Fibroblast of pulmonary artery (primary cell): ENCODE measurements at regions not wholly inside any gene's neighbourhood (a gene's known extent, or its start where the extent isn't known, plus 50 kb on each side); places are given as distances from the start of the nearest gene placed in this dataset.
"Not testable (repeated sequence)": the region's sequence is repeated elsewhere in the genome, so short reads cannot be mapped to it uniquely, and the experiment has no call there.

Experiments used
- DNase-seq: peaks from one replicate; pipeline ENCODE4 v3.0.0-alpha.2; 2010; ENCODE audit warnings: low read depth
- H3K4me3 ChIP-seq: replicated peaks from 2 replicates; pipeline ENCODE4 v1.5.1; 2011; ENCODE audit warnings: low read depth, mild to moderate bottlenecking, control low read depth, low read length, moderate library complexity
- TF ChIP-seq, protein P1 (sequence below): IDR thresholded peaks from 2 replicates; pipeline ENCODE4 v1.5.1; 2011; ENCODE audit warnings: mild to moderate bottlenecking, control low read depth, low read length, inconsistent platforms; ENCODE audit errors: missing control alignments

DNA sequence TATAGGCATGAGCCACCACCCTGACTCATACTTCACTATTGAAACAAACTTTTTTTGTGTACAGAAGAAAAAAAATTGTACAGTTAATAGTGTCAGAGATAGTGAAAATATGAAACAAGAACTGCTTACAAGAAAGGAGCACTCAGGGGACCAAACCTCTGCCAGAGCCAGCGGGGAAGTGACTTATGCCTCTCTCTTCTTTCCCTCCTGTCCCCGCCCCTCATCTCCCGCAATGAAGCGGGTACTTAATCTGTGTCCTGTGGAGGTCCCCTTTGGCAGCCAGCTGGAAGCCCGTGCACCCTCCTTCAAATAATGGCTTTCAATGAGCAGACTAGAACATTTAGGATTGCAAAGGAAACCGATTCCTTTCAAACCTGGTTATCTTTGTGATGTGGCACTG lies 51.5 kb downstream of the PPIAL4A start:
- H3K4me3 ChIP-seq, DNase-seq: not testable (repeated sequence)

DNA sequence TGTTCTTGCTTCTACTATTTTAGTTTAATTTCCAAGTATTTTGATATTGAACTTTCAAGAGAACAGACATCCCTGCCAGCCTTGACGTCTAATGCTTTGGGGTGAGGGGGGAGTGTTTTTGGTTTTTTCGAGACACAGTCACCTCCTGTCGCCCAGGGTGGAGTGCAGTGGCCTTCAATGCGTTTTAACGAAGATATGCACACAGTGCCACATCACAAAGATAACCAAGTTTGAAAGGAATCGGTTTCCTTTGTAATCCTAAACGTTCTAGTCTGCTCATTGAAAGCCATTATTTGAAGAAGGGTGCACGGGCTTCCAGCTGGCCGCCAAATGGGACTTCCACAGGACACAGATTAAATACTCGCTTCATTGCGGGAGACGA lies 52.3 kb downstream of the PPIAL4A start:
- H3K4me3 ChIP-seq = peak overlapping the region; percentile 45
- DNase-seq = not testable (repeated sequence)

DNA sequence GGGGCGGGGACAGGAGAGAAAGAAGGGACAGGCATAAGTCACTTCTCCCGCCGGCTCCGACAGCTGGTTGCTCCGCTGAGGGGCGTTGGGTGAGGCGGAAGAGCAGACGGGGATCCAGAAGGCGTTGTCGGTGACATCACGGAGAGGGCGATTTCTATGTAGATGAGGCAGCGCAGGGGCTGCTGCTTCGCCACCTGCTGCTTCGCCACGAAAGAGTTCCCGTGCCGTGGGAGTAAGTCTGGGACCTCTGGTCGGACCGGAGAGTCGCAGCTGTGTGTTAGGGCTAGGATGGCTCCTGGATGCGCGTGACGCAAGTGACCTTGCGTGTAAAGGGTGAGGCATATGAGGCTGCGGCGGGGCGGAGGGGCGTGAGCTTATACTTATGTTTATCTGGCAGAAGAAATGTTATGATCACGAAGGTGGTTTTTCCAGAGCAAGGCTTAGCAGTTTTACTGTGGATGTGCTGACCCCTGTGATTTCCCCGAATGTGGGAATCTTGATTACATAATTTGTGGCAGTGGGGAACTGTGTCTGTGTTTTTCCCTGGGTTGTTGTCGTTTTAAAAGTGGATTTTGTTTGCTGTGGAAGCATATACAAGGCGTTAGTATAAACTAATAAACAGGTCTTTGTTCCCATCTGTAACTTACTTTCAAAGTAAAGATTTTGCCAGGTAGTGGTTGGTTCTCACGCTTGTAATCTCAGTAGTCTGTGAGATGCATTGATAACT lies 52.8 kb downstream of the PPIAL4A start:
- peak overlapping the region; percentile 45 for H3K4me3 ChIP-seq
- peak; percentile 72 for DNase-seq

DNA sequence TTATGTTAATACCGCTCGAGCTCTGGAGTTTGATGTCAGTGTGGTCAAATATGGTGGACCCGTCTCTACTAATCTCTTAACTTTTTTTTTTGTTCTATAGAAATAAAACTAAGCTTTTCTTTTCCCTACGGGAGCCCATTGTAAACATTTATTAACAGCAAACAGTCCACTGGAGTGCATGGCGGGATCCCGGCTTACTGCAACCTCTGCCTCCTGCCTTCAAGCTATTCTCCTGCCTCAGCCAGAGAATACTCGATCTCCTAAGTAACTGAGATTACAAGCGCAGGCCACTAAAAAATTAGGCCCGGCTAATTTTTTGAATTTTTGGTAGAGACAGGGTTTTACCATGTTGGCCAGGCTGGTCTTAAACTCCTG lies 53.4 kb downstream of the PPIAL4A start:
- DNase-seq = not testable (repeated sequence)

DNA sequence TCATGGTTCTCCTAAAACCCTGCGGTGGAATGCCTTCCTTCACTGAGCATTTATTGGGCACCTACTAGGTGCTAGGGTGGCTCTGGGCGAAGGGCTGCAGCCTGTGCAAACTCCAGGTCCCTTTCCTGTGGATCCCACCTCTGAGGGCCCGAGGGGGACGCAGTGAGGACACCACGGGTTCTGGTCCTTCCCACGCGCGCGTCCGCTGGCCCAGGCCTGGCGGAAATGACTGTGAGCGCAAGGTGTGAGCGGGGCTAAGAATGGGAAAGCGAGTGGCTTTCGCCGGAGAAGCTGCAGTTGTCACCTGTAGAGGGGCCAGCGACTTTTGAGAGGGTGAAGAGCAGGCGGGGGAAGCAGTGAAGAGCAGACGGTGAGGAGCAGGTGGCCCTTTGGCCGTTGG lies 55.1 kb downstream of the PPIAL4A start:
- not testable (repeated sequence) for DNase-seq, H3K4me3 ChIP-seq

More for the DNA sequence above, 53.4 kb downstream of the PPIAL4A start:
- H3K4me3 ChIP-seq = not testable (repeated sequence)

DNA sequence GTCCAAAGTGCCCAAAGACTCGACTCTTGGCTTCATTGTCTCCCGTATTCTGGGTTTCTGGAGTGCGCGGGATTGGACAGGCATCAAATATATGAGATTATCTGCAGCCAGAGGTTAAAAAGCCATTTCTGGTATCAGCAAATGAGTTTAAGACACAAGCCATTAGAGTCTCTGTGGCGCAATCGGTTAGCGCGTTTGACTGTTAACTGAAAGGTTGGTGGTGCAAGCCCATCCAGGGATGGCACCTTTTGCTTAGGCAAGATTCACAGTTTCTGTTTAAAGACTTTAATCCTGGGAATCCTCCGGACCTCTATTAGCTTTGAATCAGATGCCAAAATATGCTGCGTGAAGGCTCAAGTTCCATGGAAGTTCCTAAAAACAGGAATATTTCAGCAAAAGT lies 55.6 kb downstream of the PPIAL4A start:
- not testable (repeated sequence) for H3K4me3 ChIP-seq, DNase-seq

DNA sequence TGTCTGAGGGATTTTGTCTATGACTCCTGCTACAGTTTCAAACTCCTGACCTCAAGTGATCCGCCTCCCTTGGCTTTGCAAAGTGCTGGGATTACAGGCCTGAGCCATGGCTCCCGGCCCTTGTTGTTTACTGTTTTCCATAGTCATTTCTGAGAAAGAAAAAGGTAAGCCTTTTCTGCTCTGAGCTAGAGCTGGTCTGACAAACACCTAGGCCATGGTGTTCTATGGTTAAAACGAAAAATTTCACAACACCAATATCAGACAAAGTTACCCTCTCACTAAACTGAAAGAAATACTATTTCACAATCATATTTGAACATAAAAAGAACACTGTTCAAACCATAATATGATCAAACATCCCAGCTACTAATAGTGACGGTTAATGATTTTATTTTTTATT lies 57.5 kb downstream of the PPIAL4A start:
- DNase-seq = not testable (repeated sequence)

DNA sequence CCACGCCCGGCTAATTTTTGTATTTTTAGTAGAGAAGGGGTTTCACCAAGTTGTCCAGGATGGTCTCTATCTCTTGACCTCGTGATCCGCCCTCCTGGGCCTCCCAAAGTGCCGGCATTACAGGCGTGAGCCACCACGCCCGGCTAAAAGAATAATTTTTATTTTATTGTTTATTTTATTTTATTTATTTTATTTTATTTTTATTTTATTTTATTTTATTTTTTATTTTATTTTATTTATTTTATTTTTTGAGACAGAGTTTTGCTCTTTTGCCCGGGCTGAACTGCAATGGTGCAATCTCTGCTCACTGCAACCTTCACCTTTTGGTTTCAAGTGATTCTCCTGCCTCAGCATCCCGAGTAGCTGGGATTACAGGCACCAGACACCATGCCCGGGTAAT lies 60.2 kb downstream of the PPIAL4A start:
- not testable (repeated sequence) for DNase-seq

More for the DNA sequence above, 57.5 kb downstream of the PPIAL4A start:
- not testable (repeated sequence) for H3K4me3 ChIP-seq

DNA sequence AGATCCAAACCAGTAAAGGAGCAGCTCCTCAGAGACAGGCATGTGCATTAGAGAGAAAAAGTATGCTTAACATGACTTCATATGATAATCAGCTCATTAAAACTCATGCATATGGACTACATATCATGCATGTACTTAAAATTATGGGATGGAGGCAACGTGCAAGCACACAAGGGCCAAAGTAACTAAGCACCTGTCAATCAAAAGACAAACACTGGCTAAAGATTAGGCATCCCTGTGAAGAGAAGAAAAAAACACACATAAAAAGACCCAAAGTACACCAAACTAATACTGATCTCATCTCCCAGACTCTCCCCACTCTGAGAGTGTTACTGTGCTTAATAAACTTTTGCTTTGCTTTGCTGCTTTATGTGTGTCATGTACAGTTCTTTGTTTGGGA lies 61.1 kb downstream of the PPIAL4A start:
- not testable (repeated sequence) for DNase-seq

More for the DNA sequence above, 60.2 kb downstream of the PPIAL4A start:
- not testable (repeated sequence) for H3K4me3 ChIP-seq

DNA sequence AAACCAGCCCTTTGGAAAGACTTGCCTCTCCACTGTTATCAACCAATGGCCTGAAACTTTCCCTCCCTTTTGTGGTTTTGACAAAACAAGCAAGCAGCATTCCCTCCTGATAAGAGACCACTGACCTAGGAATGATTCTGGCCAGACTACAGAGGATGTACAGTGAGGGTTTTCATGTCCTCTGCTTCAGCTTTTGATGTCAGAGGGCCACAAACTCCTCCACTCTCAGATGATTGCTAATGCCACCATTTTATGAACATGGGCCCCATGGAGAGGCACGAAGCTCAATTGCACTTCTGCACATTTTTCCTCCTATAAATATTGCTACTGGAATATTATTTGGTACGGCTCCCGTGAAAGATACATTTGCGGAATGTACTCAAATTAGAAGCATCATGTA lies 61.5 kb downstream of the PPIAL4A start:
- not testable (repeated sequence) for H3K4me3 ChIP-seq, DNase-seq

More for the DNA sequence above, 61.1 kb downstream of the PPIAL4A start:
- H3K4me3 ChIP-seq = not testable (repeated sequence)

DNA sequence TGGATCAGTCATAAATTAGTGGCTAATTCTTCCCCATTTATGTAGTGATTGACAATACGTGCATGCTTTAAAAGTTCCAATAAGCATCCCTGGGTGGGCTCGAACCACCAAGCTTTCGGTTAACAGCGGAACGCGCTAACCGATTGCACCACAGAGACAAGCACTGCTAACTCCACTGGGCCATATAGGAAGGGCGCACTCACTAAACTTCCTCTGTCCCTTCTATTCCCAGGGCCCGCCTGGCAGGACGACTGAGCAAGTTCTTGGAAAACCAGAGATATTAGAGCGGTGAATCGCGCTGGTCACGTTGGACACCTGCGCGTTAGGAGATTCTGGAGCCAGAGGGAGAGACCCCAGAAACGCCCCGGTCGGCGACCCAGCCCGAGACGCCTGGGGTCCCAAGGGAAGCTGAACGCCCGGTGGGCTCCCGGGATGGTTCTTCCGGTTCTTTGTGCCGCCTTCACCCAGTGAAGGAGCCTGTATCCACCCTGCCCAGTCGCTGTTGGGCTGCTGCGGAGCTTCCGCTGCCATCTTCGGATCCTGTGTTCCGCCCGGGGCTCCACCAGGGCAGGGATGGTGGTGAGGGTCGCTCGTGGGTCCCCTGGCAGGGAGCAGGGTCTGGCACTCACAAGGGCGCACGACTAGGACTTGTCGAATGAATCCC lies 62.8 kb downstream of the PPIAL4A start:
- H3K4me3 ChIP-seq, DNase-seq: not testable (repeated sequence)

DNA sequence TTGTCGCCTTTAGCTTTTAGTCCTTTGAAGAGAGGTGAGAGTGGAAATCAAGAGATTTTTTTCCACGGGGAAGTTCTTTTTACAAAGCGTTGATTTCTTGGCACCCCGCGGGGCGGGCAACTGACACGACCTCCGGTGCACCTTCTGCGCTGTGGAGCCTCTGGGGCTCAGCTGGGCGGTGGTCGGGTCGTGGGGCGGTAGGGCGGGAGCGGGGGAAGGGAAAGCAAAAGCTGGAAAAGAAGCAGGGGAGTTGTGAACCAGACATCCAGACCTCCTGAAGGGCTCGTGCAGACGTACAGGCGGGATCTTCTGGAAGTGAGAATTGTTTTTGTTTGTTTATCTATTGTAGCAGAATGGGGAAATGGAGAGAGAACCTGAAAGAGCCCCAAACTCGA lies 63.3 kb downstream of the PPIAL4A start:
- H3K4me3 ChIP-seq, DNase-seq: not testable (repeated sequence)

DNA sequence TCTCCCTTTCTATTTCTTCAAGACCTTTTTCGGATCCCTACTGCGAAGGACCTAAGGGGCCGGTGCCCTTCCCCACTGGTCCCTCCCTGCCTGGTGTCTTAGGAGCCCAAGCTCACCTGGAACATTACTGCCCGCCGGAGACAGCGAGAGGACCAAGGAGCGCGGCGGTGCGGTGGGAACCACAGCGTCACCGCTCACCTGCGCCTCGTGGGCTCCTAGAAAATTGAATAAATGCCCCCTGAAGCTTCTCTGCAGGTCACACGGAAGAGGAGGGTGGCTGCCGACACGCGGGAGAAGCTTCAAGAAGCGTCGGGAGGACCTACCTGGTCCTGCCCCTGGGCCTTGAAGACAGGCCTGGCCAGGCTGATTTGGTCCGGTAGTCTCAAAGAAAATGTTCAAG lies 65.2 kb downstream of the PPIAL4A start:
- DNase-seq = no peak
- no peak overlapping the region for H3K4me3 ChIP-seq
- TF ChIP-seq, protein P1, sequence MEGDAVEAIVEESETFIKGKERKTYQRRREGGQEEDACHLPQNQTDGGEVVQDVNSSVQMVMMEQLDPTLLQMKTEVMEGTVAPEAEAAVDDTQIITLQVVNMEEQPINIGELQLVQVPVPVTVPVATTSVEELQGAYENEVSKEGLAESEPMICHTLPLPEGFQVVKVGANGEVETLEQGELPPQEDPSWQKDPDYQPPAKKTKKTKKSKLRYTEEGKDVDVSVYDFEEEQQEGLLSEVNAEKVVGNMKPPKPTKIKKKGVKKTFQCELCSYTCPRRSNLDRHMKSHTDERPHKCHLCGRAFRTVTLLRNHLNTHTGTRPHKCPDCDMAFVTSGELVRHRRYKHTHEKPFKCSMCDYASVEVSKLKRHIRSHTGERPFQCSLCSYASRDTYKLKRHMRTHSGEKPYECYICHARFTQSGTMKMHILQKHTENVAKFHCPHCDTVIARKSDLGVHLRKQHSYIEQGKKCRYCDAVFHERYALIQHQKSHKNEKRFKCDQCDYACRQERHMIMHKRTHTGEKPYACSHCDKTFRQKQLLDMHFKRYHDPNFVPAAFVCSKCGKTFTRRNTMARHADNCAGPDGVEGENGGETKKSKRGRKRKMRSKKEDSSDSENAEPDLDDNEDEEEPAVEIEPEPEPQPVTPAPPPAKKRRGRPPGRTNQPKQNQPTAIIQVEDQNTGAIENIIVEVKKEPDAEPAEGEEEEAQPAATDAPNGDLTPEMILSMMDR = no peak

DNA sequence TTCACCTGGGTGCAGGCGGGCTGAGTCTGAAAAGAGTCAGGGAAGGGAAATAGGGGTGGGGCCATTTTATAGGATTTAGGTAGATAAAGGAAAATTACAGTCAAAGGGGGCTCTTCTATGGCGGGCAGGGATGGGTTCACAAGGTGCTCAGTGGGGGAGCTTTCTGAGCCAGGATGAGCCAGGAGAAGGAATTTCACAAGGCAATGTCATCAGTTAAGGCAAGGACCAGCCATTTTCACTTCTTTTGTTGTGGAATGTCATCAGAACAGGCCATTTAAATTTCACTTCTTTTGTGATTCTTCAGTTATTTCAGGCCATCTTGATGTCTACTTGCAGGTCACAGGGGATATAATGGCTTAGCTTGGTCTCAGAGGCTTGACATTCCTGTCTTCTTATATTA lies 66.4 kb downstream of the PPIAL4A start:
- H3K4me3 ChIP-seq, DNase-seq: not testable (repeated sequence)

DNA sequence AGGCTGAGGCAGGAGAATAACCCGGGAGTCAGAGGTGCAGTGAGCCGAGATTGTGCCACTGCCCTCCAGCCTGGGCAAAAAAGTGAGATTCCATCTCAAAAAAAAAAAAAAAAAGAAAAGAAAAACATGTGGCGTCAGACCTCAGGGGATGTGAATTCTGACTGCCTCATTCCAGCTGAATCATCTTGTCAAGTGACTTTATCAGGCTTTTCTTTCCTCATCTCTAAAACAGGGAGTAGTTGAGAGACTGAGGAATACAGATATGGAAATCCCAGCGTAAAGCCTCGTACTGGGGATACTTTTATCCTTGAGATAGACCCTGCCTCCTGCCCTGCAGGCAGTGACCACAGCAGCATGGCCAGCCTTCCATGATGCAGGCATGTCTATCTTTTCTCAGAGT lies 76.4 kb downstream of the PPIAL4A start:
- not testable (repeated sequence) for H3K4me3 ChIP-seq, DNase-seq

DNA sequence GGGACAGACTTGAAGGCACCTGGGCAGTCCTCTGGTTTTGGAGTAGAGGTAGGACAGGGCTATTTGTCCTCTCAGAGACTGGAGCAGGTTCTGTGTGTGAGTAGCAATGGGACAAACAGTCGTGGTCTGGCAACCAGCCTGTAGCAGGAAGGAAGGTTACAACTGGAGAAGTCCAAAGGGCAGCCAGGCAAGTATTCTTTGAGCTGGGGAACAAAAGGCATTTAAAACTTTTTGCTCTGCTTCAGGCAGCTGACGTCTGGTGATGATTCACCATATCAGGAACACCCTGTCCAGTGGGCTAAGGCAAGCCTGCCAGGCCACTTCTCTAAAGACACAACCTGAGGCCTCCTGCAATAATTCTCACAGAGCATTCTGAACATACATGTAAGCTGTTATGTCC lies 83.3 kb downstream of the PPIAL4A start:
- peak; percentile 79 for DNase-seq
- not testable (repeated sequence) for H3K4me3 ChIP-seq

DNA sequence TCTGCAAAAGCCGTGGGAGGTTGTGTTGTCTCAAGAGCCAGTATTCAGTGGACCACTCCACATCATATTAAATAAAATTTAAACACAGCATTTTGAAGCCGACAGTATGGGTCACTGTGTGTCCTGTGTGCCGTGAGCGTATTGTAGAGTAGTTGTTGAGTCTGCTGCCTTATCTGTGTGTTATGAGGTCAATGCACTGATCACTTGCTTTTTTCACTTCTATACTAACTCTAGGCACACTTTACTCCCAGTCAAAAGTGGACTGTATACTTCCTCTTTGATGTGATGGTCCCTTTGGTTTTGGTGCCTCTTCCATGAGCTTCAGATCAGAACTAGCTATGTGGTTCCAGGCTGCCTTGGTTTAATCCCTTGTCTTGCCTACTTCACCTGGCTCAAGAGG lies 84.3 kb downstream of the PPIAL4A start:
- not testable (repeated sequence) for DNase-seq, H3K4me3 ChIP-seq

DNA sequence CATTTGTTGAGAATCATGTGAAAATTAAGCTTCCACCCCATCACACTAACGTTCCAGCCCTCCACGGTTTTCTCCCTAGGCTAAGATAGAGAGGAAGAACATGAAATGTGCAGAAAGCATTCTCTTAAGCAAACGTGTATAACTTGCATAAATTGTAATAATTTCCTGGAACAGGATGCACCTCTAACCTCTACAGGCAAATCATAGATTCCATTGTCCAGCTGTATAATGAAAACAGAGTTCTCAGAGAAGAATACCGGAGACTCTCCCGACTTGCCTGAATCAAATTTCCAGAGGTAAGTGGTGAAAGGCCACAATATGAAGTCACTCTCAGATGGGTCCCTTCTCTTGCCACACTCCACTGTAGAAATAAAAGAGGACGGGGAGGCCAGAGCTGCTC lies 87.7 kb downstream of the PPIAL4A start:
- peak; percentile 56 for DNase-seq

More for the DNA sequence above, 87.7 kb downstream of the PPIAL4A start:
- not testable (repeated sequence) for H3K4me3 ChIP-seq
